HEK293 (cell line): ENCODE measurements at regions not wholly inside any gene's neighbourhood (a gene's known extent, or its start where the extent isn't known, plus 50 kb on each side); places are given as distances from the start of the nearest gene placed in this dataset.

ENCODE experiments used
- HOXD13 ChIP-seq: sonication (generic); formaldehyde crosslinking; IDR thresholded peaks from 2 replicates; pipeline ENCODE4 v1.8.0; 2022; ENCODE audit warnings: missing genetic modification reagents, borderline replicate concordance
- KLF10 ChIP-seq: fragments of 450-650 bp; IDR thresholded peaks from 2 replicates; pipeline ENCODE4 v1.5.1; 2018; ENCODE audit warnings: missing biosample characterization, mild to moderate bottlenecking, missing genetic modification characterization
- REPIN1 ChIP-seq: fragments of 450-650 bp; formaldehyde crosslinking; IDR thresholded peaks from 2 replicates; pipeline ENCODE4 v1.5.1; 2017; ENCODE audit warnings: missing biosample characterization, missing genetic modification characterization, low read depth
- SETDB1 ChIP-seq: IDR thresholded peaks from one replicate; pipeline ENCODE4 v1.6.1; 2017; ENCODE audit warnings: mild to moderate bottlenecking, low read length, moderate library complexity, mixed read lengths; ENCODE audit not compliant: insufficient read length
- SP3 ChIP-seq: fragments of 450-650 bp; formaldehyde crosslinking; IDR thresholded peaks from 2 replicates; pipeline ENCODE4 v1.5.1; 2016; ENCODE audit warnings: missing biosample characterization, missing genetic modification characterization
- WT1 ChIP-seq: fragments of 450-650 bp; formaldehyde crosslinking; IDR thresholded peaks from 2 replicates; pipeline ENCODE4 v1.5.1; 2016; ENCODE audit warnings: missing biosample characterization, missing genetic modification characterization
- ZFP41 ChIP-seq: fragments of 450-650 bp; formaldehyde crosslinking; IDR thresholded peaks from 2 replicates; pipeline ENCODE4 v1.5.1; 2016; ENCODE audit warnings: missing biosample characterization, missing genetic modification characterization, borderline replicate concordance
- ZNF155 ChIP-seq: fragments of 450-650 bp; formaldehyde crosslinking; IDR thresholded peaks from 2 replicates; pipeline ENCODE4 v1.5.1; 2016; ENCODE audit warnings: missing biosample characterization, missing genetic modification characterization
- ZNF311 ChIP-seq: fragments of 450-650 bp; formaldehyde crosslinking; IDR thresholded peaks from 2 replicates; pipeline ENCODE4 v1.5.1; 2017; ENCODE audit warnings: missing biosample characterization, missing genetic modification characterization, borderline replicate concordance
- ZNF324 ChIP-seq: fragments of 450-650 bp; formaldehyde crosslinking; IDR thresholded peaks from 2 replicates; pipeline ENCODE4 v1.5.1; 2016; ENCODE audit warnings: missing biosample characterization, missing genetic modification characterization
- ZNF473 ChIP-seq: fragments of 450-650 bp; formaldehyde crosslinking; IDR thresholded peaks from 2 replicates; pipeline ENCODE4 v1.5.1; 2017; ENCODE audit warnings: missing biosample characterization, missing genetic modification characterization
- ZNF48 ChIP-seq: fragments of 450-650 bp; formaldehyde crosslinking; IDR thresholded peaks from 2 replicates; pipeline ENCODE4 v1.5.1; 2016; ENCODE audit warnings: missing biosample characterization, missing genetic modification characterization
- ZNF530 ChIP-seq: fragments of 450-650 bp; formaldehyde crosslinking; IDR thresholded peaks from 2 replicates; pipeline ENCODE4 v1.5.1; 2016; ENCODE audit warnings: low read depth, missing biosample characterization, missing genetic modification characterization
- ZNF585B ChIP-seq: fragments of 450-650 bp; formaldehyde crosslinking; IDR thresholded peaks from 2 replicates; pipeline ENCODE4 v1.5.1; 2016; ENCODE audit warnings: missing biosample characterization, missing genetic modification characterization
- ZNF624 ChIP-seq: fragments of 450-650 bp; formaldehyde crosslinking; IDR thresholded peaks from 2 replicates; pipeline ENCODE4 v1.5.1; 2017; ENCODE audit warnings: missing biosample characterization, missing genetic modification characterization
- ZNF677 ChIP-seq: fragments of 450-650 bp; IDR thresholded peaks from 2 replicates; pipeline ENCODE4 v1.5.0; 2018; ENCODE audit warnings: missing biosample characterization, mild to moderate bottlenecking, missing genetic modification characterization, moderate library complexity
- ZNF747 ChIP-seq: fragments of 450-650 bp; formaldehyde crosslinking; IDR thresholded peaks from 2 replicates; pipeline ENCODE4 v1.5.1; 2016; ENCODE audit warnings: missing biosample characterization, missing genetic modification characterization
- ZNF777 ChIP-seq: fragments of 450-650 bp; formaldehyde crosslinking; IDR thresholded peaks from 2 replicates; pipeline ENCODE4 v1.5.1; 2017; ENCODE audit warnings: missing biosample characterization, missing genetic modification characterization, borderline replicate concordance
- ZNF785 ChIP-seq: fragments of 450-650 bp; formaldehyde crosslinking; IDR thresholded peaks from 2 replicates; pipeline ENCODE4 v1.5.1; 2016; ENCODE audit warnings: missing biosample characterization, missing genetic modification characterization
- ZNF792 ChIP-seq: fragments of 450-650 bp; formaldehyde crosslinking; IDR thresholded peaks from 2 replicates; pipeline ENCODE4 v1.5.1; 2016; ENCODE audit warnings: missing biosample characterization, missing genetic modification characterization
- ZSCAN16 ChIP-seq: fragments of 450-650 bp; formaldehyde crosslinking; IDR thresholded peaks from 2 replicates; pipeline ENCODE4 v1.5.1; 2016; ENCODE audit warnings: missing biosample characterization, missing genetic modification characterization
- TF ChIP-seq, protein P1 (sequence below): fragments of 450-650 bp; formaldehyde crosslinking; IDR thresholded peaks from 2 replicates; pipeline ENCODE4 v1.5.1; 2016; ENCODE audit warnings: missing biosample characterization, missing genetic modification characterization
- TF ChIP-seq, protein P2 (sequence below): fragments of 450-650 bp; formaldehyde crosslinking; IDR thresholded peaks from 2 replicates; pipeline ENCODE4 v1.5.1; 2017; ENCODE audit warnings: missing biosample characterization, missing genetic modification characterization
- TF ChIP-seq, protein P3 (sequence below): fragments of 450-650 bp; formaldehyde crosslinking; IDR thresholded peaks from 2 replicates; pipeline ENCODE4 v1.5.1; 2016; ENCODE audit warnings: missing biosample characterization, missing genetic modification characterization
- TF ChIP-seq, protein P4 (sequence below): fragments of 450-650 bp; formaldehyde crosslinking; IDR thresholded peaks from 2 replicates; pipeline ENCODE4 v1.5.1; 2016; ENCODE audit warnings: missing biosample characterization, missing genetic modification characterization
- TF ChIP-seq, protein P5 (sequence below): fragments of 450-650 bp; formaldehyde crosslinking; IDR thresholded peaks from 2 replicates; pipeline ENCODE4 v1.5.1; 2016; ENCODE audit warnings: missing biosample characterization, missing genetic modification characterization
- TF ChIP-seq, protein P6 (sequence below): fragments of 450-650 bp; formaldehyde crosslinking; IDR thresholded peaks from 2 replicates; pipeline ENCODE4 v1.5.1; 2016; ENCODE audit warnings: missing biosample characterization, missing genetic modification characterization

DNA sequence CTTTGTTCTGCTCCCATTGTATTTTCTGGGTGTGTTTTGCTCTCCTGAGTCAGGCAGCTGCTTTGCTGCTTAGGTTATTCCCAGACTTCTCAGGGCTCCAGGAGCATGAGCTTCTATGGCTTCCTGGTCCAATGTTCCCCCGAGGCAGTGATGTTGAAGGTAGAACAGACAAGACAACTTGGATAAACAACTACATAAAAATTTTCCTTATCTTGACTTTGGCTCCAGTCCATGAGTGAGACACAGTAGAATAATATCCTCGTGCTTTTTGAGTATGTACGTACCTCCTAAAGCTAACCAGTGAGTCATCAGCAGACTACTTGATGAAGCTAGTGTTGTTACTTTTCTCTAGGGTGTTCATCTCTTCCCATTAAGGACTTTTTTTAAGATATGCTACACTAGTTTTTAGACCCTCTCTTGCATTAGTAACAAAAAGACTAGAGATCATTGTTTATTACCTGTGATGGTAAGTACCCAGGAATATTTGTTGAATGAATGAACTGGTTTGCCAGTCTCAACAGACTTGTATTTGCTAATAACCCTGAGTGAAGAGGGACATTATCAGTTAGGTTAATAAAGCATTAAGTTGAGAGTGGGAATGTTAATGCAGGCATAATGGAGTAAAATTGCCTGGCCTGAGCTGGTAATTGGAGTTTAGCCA, 131.9 kb downstream of the FHIP1A start (continued):
- TF ChIP-seq, protein P1, sequence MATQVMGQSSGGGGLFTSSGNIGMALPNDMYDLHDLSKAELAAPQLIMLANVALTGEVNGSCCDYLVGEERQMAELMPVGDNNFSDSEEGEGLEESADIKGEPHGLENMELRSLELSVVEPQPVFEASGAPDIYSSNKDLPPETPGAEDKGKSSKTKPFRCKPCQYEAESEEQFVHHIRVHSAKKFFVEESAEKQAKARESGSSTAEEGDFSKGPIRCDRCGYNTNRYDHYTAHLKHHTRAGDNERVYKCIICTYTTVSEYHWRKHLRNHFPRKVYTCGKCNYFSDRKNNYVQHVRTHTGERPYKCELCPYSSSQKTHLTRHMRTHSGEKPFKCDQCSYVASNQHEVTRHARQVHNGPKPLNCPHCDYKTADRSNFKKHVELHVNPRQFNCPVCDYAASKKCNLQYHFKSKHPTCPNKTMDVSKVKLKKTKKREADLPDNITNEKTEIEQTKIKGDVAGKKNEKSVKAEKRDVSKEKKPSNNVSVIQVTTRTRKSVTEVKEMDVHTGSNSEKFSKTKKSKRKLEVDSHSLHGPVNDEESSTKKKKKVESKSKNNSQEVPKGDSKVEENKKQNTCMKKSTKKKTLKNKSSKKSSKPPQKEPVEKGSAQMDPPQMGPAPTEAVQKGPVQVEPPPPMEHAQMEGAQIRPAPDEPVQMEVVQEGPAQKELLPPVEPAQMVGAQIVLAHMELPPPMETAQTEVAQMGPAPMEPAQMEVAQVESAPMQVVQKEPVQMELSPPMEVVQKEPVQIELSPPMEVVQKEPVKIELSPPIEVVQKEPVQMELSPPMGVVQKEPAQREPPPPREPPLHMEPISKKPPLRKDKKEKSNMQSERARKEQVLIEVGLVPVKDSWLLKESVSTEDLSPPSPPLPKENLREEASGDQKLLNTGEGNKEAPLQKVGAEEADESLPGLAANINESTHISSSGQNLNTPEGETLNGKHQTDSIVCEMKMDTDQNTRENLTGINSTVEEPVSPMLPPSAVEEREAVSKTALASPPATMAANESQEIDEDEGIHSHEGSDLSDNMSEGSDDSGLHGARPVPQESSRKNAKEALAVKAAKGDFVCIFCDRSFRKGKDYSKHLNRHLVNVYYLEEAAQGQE = no peak
- TF ChIP-seq WT1 (tag by site-specific recombination) = peak; percentile 78
- no peak for TF ChIP-seq ZNF785 (tag by site-specific recombination)
- no peak for TF ChIP-seq ZSCAN16 (tag by site-specific recombination)
- no peak for TF ChIP-seq REPIN1 (tag by site-specific recombination)
- no peak for TF ChIP-seq ZNF473 (tag by site-specific recombination)
- TF ChIP-seq, protein P2, sequence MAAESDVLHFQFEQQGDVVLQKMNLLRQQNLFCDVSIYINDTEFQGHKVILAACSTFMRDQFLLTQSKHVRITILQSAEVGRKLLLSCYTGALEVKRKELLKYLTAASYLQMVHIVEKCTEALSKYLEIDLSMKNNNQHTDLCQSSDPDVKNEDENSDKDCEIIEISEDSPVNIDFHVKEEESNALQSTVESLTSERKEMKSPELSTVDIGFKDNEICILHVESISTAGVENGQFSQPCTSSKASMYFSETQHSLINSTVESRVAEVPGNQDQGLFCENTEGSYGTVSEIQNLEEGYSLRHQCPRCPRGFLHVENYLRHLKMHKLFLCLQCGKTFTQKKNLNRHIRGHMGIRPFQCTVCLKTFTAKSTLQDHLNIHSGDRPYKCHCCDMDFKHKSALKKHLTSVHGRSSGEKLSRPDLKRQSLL (tag by site-specific recombination) = no peak
- TF ChIP-seq, protein P3, sequence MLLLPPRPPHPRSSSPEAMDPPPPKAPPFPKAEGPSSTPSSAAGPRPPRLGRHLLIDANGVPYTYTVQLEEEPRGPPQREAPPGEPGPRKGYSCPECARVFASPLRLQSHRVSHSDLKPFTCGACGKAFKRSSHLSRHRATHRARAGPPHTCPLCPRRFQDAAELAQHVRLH (tag by site-specific recombination) = 0 out of 2 replicates have a peak, but pooled peaks have one; percentile 18
- no peak for TF ChIP-seq ZNF677 (tag by site-specific recombination)
- TF ChIP-seq ZNF311 (tag by site-specific recombination) = no peak
- no peak; the same call in 1 of the 2 replicates for TF ChIP-seq ZNF324
- TF ChIP-seq, protein P4, sequence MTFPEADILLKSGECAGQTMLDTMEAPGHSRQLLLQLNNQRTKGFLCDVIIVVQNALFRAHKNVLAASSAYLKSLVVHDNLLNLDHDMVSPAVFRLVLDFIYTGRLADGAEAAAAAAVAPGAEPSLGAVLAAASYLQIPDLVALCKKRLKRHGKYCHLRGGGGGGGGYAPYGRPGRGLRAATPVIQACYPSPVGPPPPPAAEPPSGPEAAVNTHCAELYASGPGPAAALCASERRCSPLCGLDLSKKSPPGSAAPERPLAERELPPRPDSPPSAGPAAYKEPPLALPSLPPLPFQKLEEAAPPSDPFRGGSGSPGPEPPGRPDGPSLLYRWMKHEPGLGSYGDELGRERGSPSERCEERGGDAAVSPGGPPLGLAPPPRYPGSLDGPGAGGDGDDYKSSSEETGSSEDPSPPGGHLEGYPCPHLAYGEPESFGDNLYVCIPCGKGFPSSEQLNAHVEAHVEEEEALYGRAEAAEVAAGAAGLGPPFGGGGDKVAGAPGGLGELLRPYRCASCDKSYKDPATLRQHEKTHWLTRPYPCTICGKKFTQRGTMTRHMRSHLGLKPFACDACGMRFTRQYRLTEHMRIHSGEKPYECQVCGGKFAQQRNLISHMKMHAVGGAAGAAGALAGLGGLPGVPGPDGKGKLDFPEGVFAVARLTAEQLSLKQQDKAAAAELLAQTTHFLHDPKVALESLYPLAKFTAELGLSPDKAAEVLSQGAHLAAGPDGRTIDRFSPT (tag by site-specific recombination) = peak; percentile 58
- no peak for TF ChIP-seq ZNF624
- TF ChIP-seq ZNF155 = no peak
- no peak for TF ChIP-seq ZNF777 (tag by site-specific recombination)
- no peak for TF ChIP-seq ZNF792 (tag by site-specific recombination)
- TF ChIP-seq ZNF747 (tag by site-specific recombination) = no peak
- TF ChIP-seq HOXD13 = no peak
- TF ChIP-seq SP3 = no peak
- TF ChIP-seq ZNF48 (tag by site-specific recombination) = no peak
- TF ChIP-seq, protein P5, sequence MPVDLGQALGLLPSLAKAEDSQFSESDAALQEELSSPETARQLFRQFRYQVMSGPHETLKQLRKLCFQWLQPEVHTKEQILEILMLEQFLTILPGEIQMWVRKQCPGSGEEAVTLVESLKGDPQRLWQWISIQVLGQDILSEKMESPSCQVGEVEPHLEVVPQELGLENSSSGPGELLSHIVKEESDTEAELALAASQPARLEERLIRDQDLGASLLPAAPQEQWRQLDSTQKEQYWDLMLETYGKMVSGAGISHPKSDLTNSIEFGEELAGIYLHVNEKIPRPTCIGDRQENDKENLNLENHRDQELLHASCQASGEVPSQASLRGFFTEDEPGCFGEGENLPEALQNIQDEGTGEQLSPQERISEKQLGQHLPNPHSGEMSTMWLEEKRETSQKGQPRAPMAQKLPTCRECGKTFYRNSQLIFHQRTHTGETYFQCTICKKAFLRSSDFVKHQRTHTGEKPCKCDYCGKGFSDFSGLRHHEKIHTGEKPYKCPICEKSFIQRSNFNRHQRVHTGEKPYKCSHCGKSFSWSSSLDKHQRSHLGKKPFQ = no peak
- TF ChIP-seq ZNF530 (tag by site-specific recombination) = no peak
- TF ChIP-seq, protein P6, sequence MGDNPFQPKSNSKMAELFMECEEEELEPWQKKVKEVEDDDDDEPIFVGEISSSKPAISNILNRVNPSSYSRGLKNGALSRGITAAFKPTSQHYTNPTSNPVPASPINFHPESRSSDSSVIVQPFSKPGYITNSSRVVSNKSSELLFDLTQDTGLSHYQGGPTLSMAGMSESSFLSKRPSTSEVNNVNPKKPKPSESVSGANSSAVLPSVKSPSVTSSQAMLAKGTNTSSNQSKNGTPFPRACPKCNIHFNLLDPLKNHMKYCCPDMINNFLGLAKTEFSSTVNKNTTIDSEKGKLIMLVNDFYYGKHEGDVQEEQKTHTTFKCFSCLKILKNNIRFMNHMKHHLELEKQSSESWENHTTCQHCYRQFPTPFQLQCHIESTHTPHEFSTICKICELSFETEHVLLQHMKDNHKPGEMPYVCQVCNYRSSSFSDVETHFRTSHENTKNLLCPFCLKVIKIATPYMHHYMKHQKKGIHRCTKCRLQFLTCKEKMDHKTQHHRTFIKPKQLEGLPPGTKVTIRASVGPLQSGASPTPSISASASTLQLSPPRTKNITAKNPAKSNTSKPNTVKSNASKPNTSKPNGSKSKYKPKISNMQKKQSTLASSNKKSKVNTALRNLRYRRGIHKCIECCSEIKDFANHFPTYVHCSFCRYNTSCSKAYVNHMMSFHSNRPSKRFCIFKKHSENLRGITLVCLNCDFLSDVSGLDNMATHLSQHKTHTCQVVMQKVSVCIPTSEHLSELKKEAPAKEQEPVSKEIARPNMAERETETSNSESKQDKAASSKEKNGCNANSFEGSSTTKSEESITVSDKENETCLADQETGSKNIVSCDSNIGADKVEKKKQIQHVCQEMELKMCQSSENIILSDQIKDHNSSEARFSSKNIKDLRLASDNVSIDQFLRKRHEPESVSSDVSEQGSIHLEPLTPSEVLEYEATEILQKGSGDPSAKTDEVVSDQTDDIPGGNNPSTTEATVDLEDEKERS = no peak
- no peak for TF ChIP-seq ZNF585B (tag by site-specific recombination)
- no peak for TF ChIP-seq ZFP41 (tag by site-specific recombination)
- peak; percentile 58; the same call in 1 of the 2 replicates for TF ChIP-seq KLF10 (tag by site-specific recombination)
- no peak for TF ChIP-seq SETDB1
